Tibial artery (tissue), 4 donors: ENCODE measurements at regions not wholly inside any gene's neighbourhood (a gene's known extent, or its start where the extent isn't known, plus 50 kb on each side); places are given as distances from the start of the nearest gene placed in this dataset.
"Not testable (repeated sequence)": the region's sequence is repeated elsewhere in the genome, so short reads cannot be mapped to it uniquely, and the experiment has no call there.

Experiments used
- DNase-seq, 2 donors: peaks; one replicate each; pipeline ENCODE4 v3.0.0-alpha.2; 2019
- H3K27ac ChIP-seq, 2 donors: fragments of 200-600 bp; sonication (generic) in 1 of 2; 1 replicate in 1 of 2; 2 replicates in 1 of 2; pipeline ENCODE4 v1.5.1; 2018 to 2019; ENCODE audit warnings: mild to moderate bottlenecking in 1 of 2
- H3K27me3 ChIP-seq, 2 donors: fragments of 200-600 bp; sonication (generic) in 1 of 2; one replicate each; pipeline versions ENCODE4 v1.5.1 to v1.6.0; 2016 to 2019
- H3K36me3 ChIP-seq, 3 donors: fragments of 200-600 bp; sonication (generic) in 2 of 3; one replicate each; pipeline ENCODE4 v1.5.1; 2016 to 2019; ENCODE audit warnings: mild to moderate bottlenecking in 2 of 3
- H3K4me1 ChIP-seq, 4 donors: fragments of 200-600 bp; sonication (generic) in 2 of 4; 1 replicate in 3 of 4; 2 replicates in 1 of 4; pipeline ENCODE4 v1.5.1; 2016 to 2019
- H3K4me3 ChIP-seq, 2 donors: fragments of 200-600 bp; sonication (generic) in 1 of 2; 1 replicate in 1 of 2; 2 replicates in 1 of 2; pipeline ENCODE4 v1.5.1; 2018 to 2019; ENCODE audit warnings: mild to moderate bottlenecking in 2 of 2
- H3K9me3 ChIP-seq, 3 donors: fragments of 200-600 bp; sonication (generic) in 1 of 3; one replicate each; pipeline ENCODE4 v1.5.1; 2016 to 2019
- intact Hi-C: fragments of 100-400 bp; cut with DNase I; formaldehyde crosslinking; loops from one replicate; pipeline ENCODE4 v1.15.0; 2023; ENCODE audit warnings: low total_unique reads
- TF ChIP-seq, protein P1 (sequence below), 2 experiments: fragments of 200-600 bp in 1 of 2; fragments of 450-650 bp in 1 of 2; IDR thresholded peaks; one replicate each; pipeline ENCODE4 v1.5.1; 2017 to 2019; ENCODE audit warnings: antibody characterized with exemption in 2 of 2, mild to moderate bottlenecking in 1 of 2, moderate library complexity in 1 of 2

DNA sequence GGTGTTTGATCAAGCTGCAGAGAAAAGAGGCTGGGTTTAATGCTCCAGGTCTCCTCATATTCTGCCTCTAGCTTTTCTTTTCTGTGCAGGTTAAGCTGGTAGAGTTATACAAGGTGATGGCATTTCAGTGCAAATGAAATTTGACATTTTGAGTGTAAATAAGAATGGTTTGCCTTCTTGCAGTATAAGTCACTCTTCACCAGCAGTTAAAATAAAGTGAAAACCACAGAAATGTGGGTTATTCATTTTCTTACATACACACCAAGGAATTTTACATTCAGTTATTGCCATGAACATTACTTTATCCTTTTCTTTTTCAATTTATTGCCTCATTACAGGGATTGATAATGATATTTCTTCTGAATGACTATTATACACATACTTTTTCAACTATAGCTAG lies 337.5 kb upstream of the PCSK5 start:
- intact Hi-C loops, result no loop called here
- TF ChIP-seq, protein P1, sequence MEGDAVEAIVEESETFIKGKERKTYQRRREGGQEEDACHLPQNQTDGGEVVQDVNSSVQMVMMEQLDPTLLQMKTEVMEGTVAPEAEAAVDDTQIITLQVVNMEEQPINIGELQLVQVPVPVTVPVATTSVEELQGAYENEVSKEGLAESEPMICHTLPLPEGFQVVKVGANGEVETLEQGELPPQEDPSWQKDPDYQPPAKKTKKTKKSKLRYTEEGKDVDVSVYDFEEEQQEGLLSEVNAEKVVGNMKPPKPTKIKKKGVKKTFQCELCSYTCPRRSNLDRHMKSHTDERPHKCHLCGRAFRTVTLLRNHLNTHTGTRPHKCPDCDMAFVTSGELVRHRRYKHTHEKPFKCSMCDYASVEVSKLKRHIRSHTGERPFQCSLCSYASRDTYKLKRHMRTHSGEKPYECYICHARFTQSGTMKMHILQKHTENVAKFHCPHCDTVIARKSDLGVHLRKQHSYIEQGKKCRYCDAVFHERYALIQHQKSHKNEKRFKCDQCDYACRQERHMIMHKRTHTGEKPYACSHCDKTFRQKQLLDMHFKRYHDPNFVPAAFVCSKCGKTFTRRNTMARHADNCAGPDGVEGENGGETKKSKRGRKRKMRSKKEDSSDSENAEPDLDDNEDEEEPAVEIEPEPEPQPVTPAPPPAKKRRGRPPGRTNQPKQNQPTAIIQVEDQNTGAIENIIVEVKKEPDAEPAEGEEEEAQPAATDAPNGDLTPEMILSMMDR (IDR thresholded peaks at IDR 0.05), result no peak
- Histone ChIP-seq H3K9me3 (no peaks in the 10 kb centered on the region), H3K4me3 (no peak overlapping the region), H3K36me3 (no peaks in the 10 kb centered on the region), H3K27me3 (no peaks in the 10 kb centered on the region), H3K27ac (no peak overlapping the region), H3K4me1 (no peaks in the 10 kb centered on the region)
- DNase-seq, result no peak

DNA sequence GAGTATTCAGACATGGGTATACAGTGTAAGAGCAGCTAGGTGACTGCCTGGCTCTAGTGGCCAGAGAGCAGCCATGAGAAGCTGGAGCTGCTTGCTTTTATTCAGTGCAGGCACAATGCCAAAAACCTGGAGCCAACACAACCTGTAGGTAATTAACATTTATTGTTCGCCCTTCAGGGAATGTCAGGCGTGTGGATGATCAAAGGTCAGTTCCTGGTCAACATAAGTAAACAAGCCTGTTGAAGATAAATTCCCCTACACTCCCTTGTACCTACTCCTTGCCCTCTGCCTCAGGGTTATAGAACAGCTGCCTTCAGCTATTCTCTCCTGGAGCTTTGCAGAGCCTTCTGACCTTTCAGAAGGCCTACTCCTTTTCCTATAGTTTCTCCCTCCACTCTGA lies 323.7 kb upstream of the PCSK5 start:
- intact Hi-C loops, H3K27ac ChIP-seq, H3K36me3 ChIP-seq, H3K27me3 ChIP-seq, H3K4me1 ChIP-seq, DNase-seq, H3K4me3 ChIP-seq, H3K9me3 ChIP-seq: not testable (repeated sequence)

DNA sequence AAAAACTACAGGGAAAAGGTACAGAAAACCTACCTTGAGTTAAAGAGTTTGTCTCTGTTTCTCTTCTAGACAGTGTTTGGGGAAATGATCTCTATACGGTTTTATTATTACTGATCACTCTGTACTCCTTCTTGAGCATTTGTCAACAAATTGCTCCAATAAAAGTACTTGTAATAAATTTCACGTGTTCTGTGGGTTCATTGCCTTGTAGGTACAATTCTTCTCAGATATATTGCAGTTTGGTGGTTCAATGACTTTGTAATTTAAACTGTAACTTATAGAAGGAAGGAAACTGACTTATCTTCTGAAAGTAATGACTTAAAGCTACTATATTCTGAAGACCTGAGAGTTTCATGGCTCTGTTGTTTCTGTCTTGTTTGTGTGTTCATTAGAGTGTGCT lies 319.9 kb upstream of the PCSK5 start:
- no peaks in the 10 kb centered on the region for H3K27me3 ChIP-seq
- no peaks in the 10 kb centered on the region for H3K9me3 ChIP-seq
- H3K4me3 ChIP-seq, result no peak overlapping the region
- no peaks in the 10 kb centered on the region for H3K36me3 ChIP-seq
- TF ChIP-seq, protein P1 (IDR thresholded peaks at IDR 0.05), result no peak
- no peak overlapping the region for H3K27ac ChIP-seq
- DNase-seq, result no peak
- H3K4me1 ChIP-seq, result no peaks in the 10 kb centered on the region
- intact Hi-C loops, result no loop called here

DNA sequence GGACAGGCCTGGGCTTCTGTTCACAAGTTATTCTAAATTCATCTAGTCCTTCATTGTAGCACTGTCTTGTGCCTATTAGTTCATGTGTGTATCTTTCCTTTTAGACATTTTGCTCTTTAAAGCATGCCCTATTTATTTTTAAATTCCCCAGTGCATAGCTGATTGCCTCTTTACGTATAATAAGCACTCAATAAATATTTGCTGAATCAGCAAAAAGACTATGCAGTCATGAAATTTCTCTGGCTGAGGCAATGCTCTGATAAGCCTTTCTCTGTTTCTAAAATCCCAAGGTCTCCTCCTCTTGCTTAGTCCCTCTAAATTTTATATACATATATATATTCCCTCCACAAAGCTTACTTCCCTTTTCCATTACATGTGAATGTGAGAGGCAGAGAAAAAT lies 315.9 kb upstream of the PCSK5 start:
- H3K9me3 ChIP-seq, result no peaks in the 10 kb centered on the region
- TF ChIP-seq, protein P1 (IDR thresholded peaks at IDR 0.05), result no peak
- no peak overlapping the region for H3K27ac ChIP-seq
- H3K36me3 ChIP-seq, result no peaks in the 10 kb centered on the region
- intact Hi-C loops, result no loop called here
- no peak for DNase-seq
- no peaks in the 10 kb centered on the region for H3K27me3 ChIP-seq
- H3K4me1 ChIP-seq, result no peaks in the 10 kb centered on the region
- H3K4me3 ChIP-seq, result no peak overlapping the region

DNA sequence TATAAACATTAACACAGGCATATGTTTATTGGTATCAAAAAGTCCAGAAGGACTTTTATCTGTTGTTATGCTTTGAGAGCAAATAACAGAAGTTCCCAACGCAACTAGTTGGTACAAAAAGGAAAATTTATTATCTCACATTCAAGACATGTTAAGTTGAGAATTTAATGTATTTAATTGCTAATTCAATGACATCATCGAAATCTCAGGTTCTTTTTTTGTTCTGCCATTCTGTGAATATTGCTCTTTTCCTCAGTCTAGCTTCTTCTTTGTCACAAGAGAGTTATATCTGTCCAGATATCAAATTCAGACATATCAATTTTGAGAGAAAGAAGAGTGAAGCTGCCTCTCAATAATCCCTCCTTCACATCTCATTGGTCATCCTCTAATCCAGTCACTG lies 307.6 kb upstream of the PCSK5 start:
- TF ChIP-seq, protein P1 (IDR thresholded peaks at IDR 0.05), result no peak
- intact Hi-C loops, result no loop called here
- H3K27me3 ChIP-seq, result no peaks in the 10 kb centered on the region
- no peak overlapping the region for H3K27ac ChIP-seq
- no peaks in the 10 kb centered on the region for H3K36me3 ChIP-seq
- H3K4me1 ChIP-seq, result no peaks in the 10 kb centered on the region
- no peak overlapping the region for H3K4me3 ChIP-seq
- DNase-seq, result no peak
- H3K9me3 ChIP-seq, result no peaks in the 10 kb centered on the region

DNA sequence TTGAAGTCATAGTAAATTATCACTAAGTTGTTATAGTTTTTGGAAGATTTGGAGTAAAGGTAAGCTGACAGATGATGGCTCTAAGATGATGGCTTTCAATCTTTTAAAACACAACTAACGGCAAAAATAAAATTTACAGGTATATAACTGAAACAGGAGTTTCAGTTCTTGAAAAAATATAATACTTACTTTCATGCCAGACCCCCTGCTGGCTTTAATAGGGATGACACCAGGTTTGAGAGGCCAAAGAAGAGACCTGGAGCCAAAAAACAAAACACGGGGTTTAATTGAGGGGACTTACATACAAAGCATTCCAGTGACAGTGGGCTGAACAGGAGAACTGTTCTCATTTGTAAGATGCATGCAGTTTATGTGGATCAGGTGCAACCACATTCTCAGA lies 301.7 kb upstream of the PCSK5 start:
- Histone ChIP-seq H3K4me3 (no peak overlapping the region), H3K36me3 (no peaks in the 10 kb centered on the region), H3K4me1 (no peaks in the 10 kb centered on the region), H3K27me3 (no peaks in the 10 kb centered on the region), H3K27ac (no peak overlapping the region), H3K9me3 (no peaks in the 10 kb centered on the region)
- no peak for DNase-seq
- intact Hi-C loops, result no loop called here
- TF ChIP-seq, protein P1 (IDR thresholded peaks at IDR 0.05), result peak in 1 of 2 experiments; percentile 8
